ENCODE measurements at regions not wholly inside any gene's neighbourhood (a gene's known extent, or its start where the extent isn't known, plus 50 kb on each side); places are given as distances from the start of the nearest gene placed in this dataset.
"Not testable (repeated sequence)": the region's sequence is repeated elsewhere in the genome, so short reads cannot be mapped to it uniquely, and the experiment has no call there.

DNA sequence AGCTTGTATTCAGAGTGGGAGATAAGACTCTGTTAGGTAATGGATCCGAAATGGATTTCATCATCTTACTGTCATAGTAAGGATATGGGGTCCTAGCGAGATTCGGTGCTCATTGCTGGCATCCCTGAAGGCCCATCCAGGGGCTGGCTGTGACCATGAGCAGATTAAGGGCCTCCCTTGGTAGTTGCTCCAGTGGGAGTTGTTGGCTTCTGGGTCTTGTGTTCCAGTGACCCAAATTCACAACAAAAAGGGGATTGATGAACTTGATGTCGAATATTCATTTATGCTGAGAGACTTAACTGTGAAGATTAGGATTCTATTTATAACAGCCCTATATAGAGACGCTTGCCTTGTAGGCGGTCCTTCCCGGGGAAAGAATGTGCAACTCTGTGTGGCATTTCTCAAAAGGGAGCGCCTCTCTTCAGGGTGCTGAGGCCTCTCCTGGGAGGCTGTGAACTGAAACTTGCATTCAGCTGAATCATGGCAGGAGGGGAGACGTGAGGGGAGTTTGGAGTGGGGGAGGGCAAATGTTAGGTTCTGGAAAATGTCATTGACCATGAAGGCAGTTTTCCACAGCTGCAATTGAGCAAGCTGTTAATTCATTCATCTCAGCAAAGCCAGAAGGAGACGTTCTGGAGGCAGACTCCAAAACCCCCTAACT, 233.1 kb upstream of the FZD8 start:
- H3K4me3 Mint-ChIP-seq = no peak overlapping the region
- no peaks in the 10 kb centered on the region for H3K9me3 Mint-ChIP-seq
- ATAC-seq = no peak
- CTCF ChIA-PET = no interaction called here
- H3K4me1 Mint-ChIP-seq (ENCODE audit: low read depth) = no peaks in the 10 kb centered on the region
- no peak for DNase-seq
- no peaks in the 10 kb centered on the region for H3K27me3 Mint-ChIP-seq
- intact Hi-C loops (cut with micrococcal nuclease) = no loop called here
- H3K36me3 Mint-ChIP-seq (ENCODE audit: low read depth) = no peaks in the 10 kb centered on the region
- POLR2A ChIA-PET = no interaction called here
- no peak overlapping the region for H3K27ac Mint-ChIP-seq
- TF ChIP-seq, protein P1, sequence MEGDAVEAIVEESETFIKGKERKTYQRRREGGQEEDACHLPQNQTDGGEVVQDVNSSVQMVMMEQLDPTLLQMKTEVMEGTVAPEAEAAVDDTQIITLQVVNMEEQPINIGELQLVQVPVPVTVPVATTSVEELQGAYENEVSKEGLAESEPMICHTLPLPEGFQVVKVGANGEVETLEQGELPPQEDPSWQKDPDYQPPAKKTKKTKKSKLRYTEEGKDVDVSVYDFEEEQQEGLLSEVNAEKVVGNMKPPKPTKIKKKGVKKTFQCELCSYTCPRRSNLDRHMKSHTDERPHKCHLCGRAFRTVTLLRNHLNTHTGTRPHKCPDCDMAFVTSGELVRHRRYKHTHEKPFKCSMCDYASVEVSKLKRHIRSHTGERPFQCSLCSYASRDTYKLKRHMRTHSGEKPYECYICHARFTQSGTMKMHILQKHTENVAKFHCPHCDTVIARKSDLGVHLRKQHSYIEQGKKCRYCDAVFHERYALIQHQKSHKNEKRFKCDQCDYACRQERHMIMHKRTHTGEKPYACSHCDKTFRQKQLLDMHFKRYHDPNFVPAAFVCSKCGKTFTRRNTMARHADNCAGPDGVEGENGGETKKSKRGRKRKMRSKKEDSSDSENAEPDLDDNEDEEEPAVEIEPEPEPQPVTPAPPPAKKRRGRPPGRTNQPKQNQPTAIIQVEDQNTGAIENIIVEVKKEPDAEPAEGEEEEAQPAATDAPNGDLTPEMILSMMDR (IDR thresholded peaks at IDR 0.05) = no peak

DNA sequence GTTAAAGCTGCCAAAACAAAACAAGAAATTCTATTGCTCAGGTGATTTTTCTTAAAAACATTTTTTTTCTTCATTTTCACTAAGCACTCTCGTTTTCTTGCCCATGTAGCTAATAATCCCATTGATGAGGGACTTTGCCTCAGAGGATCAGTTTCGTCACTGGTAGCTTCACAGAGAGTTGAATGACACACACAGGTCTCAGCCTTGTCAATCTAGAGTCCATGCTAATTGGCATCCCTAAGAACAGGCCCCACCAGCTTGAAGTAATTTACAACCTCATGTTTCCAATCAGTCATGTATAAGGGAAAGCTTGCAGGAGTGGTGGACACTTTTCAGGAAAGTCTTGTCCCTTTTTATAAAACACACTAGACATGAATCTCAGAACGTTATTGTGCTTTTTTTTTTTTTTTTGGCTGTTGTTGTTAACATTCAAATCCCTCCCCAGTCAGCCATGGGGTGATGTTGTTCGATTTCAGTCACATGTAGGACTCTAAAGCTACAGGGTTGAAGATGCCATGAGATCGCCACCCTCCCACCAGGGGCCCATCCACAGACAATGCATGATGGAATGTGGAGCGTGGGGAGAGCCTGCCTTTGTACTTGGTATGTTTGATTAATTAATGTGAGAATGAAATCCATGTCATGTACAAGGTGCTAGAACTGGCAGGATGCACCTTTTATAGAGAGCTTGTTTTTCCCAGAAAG, 232.4 kb upstream of the FZD8 start:
- Mint-ChIP-seq H3K36me3 (ENCODE audit: low read depth) (no peaks in the 10 kb centered on the region), H3K4me3 (no peak overlapping the region), H3K4me1 (ENCODE audit: low read depth) (no peaks in the 10 kb centered on the region), H3K27me3 (no peaks in the 10 kb centered on the region), H3K9me3 (no peaks in the 10 kb centered on the region), H3K27ac (no peak overlapping the region)
- CTCF ChIA-PET = no interaction called here
- intact Hi-C loops (cut with micrococcal nuclease) = no loop called here
- no peak for ATAC-seq
- TF ChIP-seq, protein P1 (IDR thresholded peaks at IDR 0.05) = no peak
- no peak for DNase-seq
- POLR2A ChIA-PET = no interaction called here

DNA sequence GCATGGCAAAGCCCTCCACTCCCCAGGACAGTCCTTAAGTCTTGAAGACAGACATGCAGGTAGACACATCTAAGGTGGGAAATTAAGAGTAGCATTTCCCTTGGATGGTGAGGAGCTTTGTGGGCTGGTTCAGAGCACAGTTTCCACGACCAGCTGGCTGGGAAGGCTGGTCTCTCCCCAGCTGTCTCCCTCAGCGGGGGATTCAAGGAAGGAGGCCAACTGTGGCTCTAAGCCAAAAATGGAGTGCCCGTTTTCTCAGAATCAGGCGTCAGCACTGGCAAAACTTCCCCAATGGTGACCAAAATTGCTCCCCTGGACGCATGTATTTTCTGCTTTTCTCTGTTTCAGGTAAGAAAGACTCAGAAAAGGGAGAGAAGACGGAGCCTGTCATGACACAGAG, 230.6 kb upstream of the FZD8 start:
- Mint-ChIP-seq H3K4me3 (no peak overlapping the region), H3K27me3 (no peaks in the 10 kb centered on the region), H3K4me1 (ENCODE audit: low read depth) (no peaks in the 10 kb centered on the region), H3K36me3 (ENCODE audit: low read depth) (no peaks in the 10 kb centered on the region), H3K27ac (no peak overlapping the region), H3K9me3 (no peaks in the 10 kb centered on the region)
- ATAC-seq = no peak
- ChIA-PET CTCF (no interaction called here), POLR2A (no interaction called here)
- intact Hi-C loops (cut with micrococcal nuclease) = no loop called here
- DNase-seq = no peak
- TF ChIP-seq, protein P1 (IDR thresholded peaks at IDR 0.05) = no peak

DNA sequence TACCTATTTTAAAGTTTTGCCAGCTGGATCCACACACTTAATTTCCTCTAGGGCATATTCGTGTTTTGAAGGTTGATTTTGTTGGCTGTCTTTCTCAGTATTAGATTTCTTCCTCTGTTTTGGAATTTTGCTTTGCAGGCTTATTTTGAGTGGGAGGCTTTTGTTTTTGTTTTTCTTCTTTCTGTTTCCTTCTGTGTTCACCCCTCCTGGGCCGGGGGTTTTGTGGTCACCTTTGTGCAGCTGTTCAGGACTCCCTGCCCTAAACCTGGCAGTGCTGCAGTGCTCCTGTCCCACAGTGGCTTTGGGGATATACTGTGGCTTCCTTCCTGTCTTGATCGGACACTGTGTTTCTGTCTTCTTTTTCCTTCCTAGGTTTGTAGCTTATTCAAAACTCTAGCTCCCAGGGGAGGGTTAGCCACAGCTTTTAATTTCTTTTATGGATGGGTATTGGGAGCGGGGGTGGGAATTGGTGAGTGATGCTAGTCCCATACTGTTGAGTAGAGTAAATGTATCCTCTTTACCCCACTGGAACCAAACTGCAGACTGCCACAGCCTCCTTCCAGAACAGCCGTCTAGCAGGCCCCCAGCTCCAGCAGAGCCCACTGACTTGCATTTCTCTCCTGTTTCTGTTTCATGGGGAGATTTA, 228.7 kb upstream of the FZD8 start:
- intact Hi-C loops (cut with micrococcal nuclease) = no loop called here
- Mint-ChIP-seq H3K4me1 (ENCODE audit: low read depth) (no peaks in the 10 kb centered on the region), H3K27ac (no peak overlapping the region), H3K4me3 (no peak overlapping the region), H3K27me3 (no peaks in the 10 kb centered on the region), H3K36me3 (ENCODE audit: low read depth) (no peaks in the 10 kb centered on the region), H3K9me3 (no peaks in the 10 kb centered on the region)
- ChIA-PET POLR2A (no interaction called here), CTCF (no interaction called here)
- ATAC-seq (no peak), DNase-seq (no peak)
- TF ChIP-seq, protein P1 (IDR thresholded peaks at IDR 0.05) = no peak

DNA sequence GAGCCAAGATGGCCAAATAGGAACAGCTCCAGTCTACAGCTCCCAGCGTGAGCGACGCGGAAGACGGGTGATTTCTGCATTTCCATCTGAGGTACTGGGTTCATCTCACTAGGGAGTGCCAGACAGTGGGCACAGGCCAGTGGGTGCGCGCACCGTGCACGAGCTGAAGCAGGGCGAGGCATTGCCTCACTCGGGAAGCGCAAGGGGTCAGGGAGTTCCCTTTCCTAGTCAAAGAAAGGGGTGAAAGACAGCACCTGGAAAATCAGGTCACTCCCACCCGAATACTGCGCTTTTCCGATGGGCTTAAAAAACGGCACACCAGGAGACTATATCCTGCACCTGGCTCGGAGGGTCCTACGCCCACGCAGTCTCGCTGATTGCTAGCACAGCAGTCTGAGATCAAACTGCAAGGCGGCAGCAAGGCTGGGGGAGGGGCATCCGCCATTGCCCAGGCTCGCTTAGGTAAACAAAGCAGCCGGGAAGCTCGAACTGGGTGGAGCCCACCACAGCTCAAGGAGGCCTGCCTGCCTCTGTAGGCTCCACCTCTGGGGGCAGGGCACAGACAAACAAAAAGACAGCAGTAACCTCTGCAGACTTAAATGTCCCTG, 216.7 kb upstream of the FZD8 start:
- H3K27me3 Mint-ChIP-seq; H3K9me3 Mint-ChIP-seq; ATAC-seq; H3K4me1 Mint-ChIP-seq (ENCODE audit: low read depth); DNase-seq; CTCF ChIA-PET; intact Hi-C loops (cut with micrococcal nuclease); H3K36me3 Mint-ChIP-seq (ENCODE audit: low read depth); POLR2A ChIA-PET; H3K27ac Mint-ChIP-seq; H3K4me3 Mint-ChIP-seq: not testable (repeated sequence)
